ENCODE measurements at regions not wholly inside any gene's neighbourhood (a gene's known extent, or its start where the extent isn't known, plus 50 kb on each side); places are given as distances from the start of the nearest gene placed in this dataset.
"Not testable (repeated sequence)": the region's sequence is repeated elsewhere in the genome, so short reads cannot be mapped to it uniquely, and the experiment has no call there.

DNA sequence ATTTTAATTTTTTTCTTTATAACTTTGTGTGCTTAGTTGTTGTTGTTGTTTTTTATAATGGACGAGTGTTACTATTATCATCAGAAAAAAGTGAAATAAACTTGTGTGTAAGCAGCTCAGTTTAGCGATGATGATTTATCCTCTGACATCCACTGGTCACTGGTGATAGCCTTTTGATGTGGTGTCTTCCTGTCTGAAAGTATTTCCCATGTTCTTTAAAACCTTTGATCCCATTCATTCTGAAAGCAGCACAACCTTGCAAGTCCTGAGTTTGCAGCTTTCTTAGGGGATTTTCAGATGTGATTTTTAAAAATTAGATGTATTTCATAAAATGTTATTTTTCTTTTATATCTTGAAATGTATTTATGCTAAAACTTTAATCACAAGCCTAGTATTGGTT, 85.9 kb upstream of the ZPLD1 start:
- ATAC-seq: no peak

DNA sequence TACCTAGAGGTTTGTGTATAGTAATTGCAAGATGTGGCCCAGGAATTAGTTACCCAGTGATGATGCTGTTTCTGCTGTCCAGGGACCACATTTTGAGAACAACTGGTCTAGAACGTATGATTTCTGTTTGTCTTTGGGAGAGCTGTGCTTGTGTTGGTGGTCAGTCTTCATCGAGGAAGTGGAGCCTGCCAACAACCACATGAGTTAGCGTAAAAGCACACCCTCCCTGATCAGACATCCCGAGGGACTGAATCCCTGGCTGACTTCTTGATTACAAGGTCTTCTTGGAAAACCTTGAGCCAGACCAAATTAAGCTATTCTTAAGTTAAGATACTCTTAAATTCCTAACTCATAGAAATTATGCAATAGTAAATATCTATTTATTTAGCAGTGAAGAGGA, 81.7 kb upstream of the ZPLD1 start:
- ATAC-seq: no peak

DNA sequence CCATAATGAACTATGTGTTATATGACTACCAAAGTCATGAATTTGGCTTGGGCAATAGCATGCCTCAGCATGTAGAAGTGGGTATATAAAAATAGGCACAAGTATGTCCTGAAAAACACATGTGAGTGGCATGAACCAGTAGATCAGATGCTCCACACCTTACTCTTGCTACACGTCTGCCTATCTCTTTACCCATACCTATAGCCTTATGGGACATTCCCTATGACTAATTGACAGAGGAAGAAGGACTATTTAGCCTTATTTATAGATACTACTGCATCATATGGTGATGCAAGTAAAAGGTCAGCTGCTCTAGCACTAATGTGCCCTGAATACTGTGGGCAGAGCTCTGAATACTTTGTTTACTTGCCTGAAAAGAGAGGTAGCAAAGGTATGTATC, 81.0 kb upstream of the ZPLD1 start:
- no peak for ATAC-seq

DNA sequence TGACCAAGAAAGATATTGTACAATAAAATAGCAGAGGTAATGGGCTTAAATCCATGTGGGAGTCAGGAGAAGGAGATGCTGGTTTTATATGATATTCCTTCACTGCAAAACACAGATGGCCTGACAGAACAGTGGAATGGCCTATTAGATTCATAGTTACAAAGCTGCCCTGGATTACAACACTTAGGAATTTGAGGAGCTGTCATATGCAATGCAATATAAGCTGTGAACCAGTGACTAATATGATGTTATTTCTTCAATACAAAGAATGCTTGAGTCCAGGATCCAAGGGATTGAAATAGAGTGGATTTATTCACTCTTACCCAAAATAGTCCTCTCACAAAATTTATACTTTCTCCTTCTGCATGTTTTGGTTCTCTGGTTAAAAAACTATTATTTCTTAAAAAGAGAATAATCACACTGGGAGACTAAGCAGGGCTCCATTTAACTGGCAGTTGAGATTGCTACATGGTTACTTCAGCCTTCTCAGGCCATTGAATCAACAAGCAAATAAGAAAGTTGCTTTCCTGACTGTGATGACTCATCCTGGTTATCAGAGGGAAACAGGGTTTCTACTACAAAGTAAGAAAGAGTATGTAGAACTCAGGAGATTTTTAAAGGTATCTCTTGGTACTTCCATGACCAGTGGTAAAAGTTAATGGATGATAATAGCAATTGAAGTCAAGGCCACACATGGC, 79.8 kb upstream of the ZPLD1 start:
- no peak for ATAC-seq

DNA sequence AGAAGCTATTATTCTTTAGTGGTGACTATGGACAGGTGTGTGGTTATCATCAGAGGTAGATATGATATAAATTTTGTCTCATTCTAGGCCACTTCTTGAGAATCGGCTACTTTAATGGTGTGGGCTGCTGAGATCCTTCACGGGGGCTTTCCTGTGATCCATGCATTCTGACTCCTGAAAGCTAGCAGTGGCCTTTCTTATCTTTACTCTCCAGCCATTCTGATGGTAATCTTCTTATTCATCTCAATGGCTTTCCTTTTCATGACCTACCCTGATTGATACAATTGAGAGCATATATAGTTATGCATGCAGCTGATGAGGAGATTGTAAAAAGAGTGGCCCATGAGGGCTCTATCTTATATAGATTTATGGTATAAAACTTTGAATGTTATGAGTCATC, 78.3 kb upstream of the ZPLD1 start:
- ATAC-seq: no peak

- not testable (repeated sequence) for ATAC-seq
Observed at GRCh38 chr3:102357313-102357712, 77.5 kb upstream of the ZPLD1 start.

DNA sequence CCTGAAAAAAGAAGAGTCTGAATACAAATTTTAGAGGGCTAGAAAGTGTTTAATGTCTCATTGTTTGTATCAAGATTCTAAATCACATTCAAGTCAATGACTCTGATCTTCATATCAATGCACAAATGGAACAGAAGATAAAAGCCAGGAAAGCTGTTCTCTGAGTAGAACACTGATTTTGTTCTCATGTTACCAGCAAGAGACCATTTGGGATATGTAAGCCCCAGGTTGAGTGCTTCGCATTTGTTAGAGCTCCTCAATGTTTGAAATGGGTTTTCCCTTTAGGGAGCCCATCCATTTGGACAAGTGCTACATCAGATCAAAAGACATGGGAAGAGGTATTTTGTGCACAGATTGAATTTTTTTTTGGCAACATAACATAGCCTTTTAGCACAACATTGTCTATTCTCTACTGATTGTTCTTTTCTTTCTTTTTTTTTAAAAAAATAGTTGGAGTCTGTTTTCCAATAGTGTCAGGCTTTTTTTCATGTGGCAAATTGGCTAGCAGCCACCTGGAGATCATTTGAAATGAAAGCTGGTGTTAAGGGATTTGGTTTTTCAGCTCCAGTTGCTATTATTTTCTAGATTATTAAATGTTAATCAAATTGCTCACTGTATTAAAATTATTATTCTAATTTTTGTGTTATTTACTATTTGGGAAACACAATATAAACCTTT, 74.5 kb upstream of the ZPLD1 start:
- no peak for ATAC-seq

- ATAC-seq: no peak
Observed at GRCh38 chr3:102361101-102361500, 73.7 kb upstream of the ZPLD1 start.

DNA sequence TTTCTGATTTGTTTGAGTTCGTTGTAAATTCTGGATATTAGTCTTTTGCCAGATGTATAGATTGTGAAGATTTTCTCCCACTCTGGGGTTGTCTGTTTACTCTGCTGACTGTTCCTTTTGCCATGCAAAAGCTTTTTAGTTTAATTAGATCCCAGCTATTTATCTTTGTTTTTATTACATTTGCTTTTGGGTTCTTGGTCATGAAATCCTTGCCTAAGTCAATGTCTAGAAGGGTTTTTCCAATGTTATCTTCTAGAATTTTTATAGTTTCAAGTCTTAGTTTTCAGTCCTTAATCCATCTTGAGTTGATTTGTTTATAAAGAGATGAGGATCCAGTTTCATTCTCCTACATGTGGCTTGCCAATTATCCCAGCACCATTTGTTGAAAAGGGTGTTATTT, 68.7 kb upstream of the ZPLD1 start:
- ATAC-seq: not testable (repeated sequence)

DNA sequence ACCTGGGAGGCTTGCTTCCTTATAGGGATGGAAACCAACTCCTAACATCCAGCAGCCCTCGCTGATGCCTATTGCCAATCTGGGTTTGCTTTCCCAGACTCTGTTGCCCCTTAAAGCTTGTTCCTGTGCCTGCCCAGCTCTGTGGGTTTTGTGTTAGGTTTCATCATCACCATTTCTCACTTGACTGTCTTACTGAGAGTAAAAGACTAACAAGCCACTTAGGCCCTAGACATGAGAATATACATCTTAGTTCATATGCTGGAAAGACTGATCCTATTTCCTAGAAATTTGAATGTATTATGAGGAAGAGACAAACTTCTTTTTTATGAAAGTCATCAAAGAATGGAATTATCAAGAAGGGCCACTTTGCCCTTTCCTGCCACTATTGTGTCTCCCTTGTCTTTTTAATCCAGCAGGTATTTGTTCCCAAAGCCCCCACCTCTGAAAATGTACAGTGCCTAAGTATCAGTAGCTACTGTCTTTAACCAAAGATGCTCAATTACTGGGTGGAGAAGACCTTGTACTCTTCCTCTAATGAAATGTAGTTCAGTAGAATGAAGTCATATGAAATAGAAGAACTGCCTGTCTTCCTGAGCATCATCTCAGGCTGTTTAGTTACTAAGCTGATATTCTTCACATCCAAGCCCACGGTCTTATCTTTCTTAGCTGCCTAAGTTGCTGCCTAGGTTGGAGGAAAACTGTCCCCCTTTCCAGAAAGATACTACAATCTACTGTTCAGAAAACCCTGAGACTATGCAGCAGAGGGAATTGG, 59.8 kb upstream of the ZPLD1 start:
- no peak for ATAC-seq

DNA sequence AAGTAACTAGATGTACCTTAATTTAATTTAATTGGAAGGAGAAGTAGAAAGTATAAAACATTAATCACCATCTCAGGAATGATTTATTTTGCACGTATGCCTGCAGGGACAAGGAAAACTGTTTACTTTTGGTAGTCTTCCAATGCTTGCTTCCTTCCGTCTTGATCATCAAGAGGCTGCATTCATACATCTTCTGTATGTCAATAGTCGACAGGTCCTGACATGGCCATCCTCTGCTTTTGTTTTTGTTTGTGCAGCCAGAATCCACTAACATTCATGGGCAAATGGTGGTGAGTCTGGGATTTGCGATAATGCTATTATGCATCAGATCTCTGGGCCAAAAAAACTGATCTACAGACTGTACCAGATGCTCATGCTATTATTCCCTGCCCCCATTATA, 56.6 kb upstream of the ZPLD1 start:
- ATAC-seq: no peak

- not testable (repeated sequence) for ATAC-seq
Observed at GRCh38 chr3:102382201-102382600, 52.6 kb upstream of the ZPLD1 start.
